GM18519 (cell line): ENCODE measurements at regions not wholly inside any gene's neighbourhood (a gene's known extent, or its start where the extent isn't known, plus 50 kb on each side); places are given as distances from the start of the nearest gene placed in this dataset.

ENCODE experiments used
- ATAC-seq: cut with Tn5 transposase; IDR thresholded peaks from one replicate; pipeline ENCODE4 v1.9.1; 2021; ENCODE audit warnings: mild to moderate bottlenecking, moderate library complexity; ENCODE audit not compliant: unreplicated experiment, low FRiP score

DNA sequence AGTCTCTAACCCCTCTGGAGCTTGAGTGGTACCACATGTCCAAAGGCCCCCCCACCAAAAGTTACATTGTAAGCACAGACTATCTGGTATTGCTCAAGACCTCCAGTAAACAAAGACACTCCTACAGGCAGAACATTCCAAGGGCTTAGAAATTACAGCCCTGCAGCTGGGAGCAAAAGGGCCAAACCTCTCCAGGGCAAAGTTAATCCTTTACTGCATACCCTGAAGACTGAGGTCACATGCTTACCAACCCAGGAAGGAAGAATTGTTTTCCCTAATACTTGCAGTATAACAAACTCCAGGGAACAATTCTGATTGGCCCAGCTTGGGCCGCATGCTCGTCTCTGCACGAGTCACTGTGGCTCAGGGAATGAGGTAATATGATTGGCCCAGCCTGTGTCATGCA, 266.1 kb upstream of the NR2F2 start:
- no peak for ATAC-seq

DNA sequence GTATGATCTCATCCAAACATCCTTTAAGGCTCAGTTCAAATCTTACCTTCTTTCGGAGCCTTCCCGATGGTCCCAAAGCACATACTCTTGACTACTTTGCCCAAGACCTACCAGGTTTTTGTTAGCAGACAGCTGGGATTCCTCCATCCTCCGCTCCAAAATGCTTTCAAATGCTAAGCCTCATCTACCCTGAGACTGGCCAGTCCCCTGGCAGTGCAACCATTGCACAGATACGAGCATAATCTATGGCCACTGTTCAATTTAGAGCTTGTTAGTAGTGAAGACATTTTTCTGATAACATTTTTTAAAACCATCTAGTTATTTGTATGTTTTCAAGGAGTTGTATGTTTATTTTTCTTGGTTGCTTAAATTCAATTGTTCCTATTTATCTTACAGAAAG, 264.4 kb upstream of the NR2F2 start:
- ATAC-seq, result no peak

DNA sequence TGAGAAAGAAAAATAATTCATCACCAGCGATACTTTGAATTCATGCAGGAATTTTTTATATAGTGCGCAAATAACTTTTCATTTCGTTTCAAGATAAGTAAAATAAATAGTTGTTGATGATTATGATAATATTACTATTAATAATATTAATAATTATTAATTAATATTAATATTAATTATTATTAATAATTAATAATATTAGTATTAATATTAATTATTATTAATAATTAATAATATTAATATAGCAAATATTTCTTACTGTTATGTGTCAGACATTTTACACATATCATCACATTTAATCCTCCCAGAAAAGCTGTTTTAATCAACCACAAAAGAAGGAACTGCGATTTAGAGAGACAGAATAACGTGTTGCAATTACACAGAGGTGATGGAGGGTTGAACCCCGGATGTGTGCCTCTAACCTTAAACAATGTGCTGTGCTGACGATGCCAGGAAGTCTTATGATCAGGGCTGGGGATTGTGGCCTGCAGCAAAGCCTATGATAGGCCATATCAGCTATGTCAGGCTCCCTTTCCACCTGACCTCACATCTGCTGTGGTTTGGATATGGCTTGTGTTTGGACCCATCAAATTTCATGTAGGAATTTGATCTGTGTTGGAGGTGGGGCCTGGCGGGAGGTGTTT, 263.5 kb upstream of the NR2F2 start:
- ATAC-seq, result no peak

DNA sequence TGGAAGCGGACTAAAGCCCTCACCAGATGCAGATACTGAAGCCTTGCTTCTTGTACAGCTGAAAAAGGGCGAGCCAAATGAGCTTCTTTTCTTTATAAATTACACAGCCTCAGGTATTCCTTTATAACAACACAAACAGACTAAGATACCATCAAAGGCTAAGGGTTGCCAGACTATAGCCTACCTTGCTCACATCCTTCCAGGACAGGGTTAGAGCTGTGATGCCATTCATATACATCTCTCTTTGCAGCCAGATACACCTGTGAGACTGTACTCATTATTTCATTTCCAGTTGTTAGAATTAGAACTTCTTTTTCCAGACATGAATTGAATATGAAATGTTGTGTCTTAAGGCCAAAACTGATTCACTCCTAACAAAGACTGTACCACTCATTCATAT, 262.8 kb upstream of the NR2F2 start:
- ATAC-seq, result no peak

DNA sequence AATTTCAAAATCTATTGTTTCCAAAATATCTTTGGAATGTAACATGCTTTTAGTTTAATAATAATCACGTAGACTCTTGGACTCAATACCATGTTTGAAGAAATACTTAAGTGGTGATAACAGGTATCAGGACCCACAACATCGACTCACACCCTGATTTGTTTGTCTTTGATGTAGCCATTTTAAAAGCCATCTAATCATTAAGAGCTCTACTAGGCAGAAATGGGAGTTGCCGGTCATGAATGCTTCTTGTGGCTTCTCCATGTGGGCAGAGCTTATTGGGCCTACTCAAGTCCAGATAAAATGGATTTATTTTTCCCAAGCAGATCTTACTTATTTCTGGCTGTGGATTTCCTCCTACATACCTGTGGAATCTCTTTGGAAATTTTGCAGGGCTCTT, 261.6 kb upstream of the NR2F2 start:
- no peak for ATAC-seq

DNA sequence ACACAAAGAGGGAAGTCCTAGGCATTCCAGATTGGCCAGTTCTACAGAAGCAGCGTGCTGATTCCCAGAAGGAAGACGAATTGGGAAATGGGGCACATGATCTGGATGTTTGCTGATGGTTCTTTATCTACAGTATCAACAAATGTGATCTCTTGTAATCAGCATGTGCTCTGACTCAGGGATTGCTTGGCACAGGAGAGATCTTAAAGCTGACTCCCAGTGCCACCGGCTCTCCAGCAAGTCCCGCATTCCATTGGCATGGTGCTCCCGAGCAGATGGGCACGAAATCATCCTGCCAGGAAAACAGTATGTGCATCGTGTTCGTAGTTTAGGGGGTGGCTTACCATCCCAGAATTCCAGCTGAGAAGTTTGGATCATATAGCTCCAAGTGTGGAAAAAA, 259.9 kb upstream of the NR2F2 start:
- no peak for ATAC-seq

DNA sequence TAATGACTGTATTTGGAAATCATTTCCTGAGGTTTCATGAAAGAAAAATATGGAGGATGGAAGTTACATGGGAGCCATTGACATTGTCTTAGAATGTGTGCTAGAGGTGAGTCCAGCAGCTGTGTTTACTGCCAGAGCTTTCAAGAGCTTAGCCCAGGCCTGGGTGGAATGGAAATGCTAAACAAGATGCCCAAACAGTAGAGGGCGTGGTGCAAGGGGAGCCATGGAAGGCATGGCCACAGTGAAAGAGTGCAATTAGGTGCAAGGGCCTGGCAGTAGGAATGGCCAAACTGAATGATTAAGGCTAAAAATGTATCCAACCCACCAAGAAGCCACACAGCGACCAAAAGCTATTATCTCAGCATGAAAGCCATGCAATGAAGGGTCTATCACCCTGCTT, 257.7 kb upstream of the NR2F2 start:
- ATAC-seq, result no peak

DNA sequence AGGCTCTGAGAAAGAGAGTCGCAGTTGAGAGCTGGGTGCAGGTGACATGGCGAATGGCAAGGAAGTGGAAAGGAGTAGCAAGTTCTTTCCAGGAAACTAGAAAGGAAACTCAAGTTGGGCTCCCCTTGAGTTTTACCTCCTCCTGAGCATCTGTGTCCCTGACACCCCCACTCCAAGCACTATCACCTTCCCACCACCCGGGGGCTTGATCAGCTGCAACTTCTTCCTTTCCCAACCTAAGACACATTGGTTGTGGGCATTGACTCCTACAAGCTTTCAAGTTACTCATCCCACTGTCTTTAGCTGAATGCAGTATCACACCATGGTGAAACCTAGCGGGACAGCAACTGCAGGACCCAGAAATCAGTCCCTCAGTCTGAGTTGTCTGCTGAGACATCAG, 256.6 kb upstream of the NR2F2 start:
- ATAC-seq, result no peak

DNA sequence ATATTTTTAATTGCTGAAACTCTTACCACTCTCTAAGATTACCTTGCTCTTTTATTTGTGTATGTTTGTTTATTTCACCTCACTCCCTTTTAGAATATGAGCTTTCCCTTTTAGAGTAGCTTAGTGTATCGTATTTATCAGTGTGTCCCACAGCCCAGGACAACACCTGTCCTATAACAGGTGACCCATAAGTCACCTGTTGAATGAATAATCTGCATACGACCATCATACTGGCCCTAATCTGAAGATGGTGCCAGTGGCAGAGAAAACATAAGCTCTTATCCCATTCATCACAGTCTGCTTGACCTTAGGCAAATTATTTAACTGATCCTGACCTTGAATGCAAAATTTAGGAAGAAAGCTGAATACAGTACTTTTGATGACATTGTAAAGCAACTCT, 254.6 kb upstream of the NR2F2 start:
- no peak for ATAC-seq

DNA sequence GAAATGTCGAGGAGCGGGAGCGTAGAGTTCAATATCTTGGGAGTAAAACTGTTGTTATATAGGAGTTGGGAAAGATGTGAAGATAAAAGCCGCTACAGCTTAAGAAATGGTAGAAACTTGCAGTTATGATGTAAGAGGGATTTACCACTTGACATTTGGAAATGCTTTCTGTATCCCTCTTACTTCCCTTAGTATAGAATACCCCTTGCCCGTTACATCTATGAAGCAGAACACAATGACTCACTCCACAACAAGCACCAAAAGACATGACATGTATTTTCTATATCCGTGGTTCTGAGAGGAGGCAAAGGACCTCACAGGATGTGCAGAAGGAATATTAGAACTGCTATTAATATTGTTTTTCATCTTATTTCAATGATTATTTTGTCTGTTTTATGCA, 254.2 kb upstream of the NR2F2 start:
- ATAC-seq, result no peak

DNA sequence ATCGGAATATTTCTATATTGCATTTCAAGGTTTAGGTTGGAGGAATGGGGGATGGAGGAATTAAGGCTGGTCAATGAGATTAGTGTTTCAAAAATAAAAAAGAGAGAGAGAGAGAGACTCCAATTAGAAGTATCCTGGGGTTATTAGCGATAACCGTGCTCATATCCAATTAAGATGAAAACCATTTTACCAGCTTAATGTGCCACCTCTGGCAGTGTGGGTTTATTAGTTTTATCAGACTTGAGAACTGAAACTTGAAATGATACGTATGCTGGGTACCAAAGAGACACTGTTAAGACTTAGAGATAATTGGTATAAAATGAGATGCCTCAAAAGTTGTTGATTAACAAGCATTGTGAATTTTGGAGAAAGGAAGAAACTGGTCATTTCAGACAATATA, 251.5 kb upstream of the NR2F2 start:
- ATAC-seq, result no peak

DNA sequence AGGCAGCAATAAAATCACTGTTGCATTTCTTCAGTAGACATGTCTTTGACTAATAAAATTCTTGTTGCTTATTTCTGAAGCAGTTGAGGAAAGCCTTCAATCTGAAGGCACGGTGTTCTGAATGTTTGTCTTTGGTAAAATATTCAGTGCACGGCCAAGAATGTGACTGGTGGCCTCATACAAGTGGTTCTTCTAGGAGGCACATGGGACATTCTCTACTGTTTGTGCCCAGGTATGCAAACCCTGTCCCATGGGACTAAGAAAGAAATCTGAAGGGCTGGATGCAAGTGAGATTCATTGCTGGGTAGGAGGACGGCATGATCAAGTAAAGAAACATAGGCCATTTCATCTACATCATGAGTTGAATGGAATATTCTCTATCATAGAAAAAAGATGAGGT, 250.6 kb upstream of the NR2F2 start:
- no peak for ATAC-seq

DNA sequence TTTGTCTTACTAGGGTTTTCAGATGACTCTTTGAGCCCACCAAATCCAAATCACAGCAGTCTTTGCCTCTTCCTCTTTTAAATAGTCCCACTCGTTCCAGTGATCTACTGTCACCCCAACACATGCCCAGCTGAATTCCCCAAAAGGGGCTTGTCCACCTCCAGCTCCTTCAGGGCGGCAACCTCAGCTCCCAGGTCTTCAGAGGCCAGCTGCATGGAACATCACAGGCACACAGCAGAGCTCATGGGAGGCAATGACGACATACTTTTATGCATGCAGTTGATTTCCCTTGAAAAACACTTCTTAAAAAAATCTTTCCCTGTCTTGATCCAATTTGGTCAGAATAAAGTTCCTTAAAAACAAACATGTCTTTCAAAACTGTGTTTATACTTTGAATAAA, 244.3 kb upstream of the NR2F2 start:
- ATAC-seq, result no peak

DNA sequence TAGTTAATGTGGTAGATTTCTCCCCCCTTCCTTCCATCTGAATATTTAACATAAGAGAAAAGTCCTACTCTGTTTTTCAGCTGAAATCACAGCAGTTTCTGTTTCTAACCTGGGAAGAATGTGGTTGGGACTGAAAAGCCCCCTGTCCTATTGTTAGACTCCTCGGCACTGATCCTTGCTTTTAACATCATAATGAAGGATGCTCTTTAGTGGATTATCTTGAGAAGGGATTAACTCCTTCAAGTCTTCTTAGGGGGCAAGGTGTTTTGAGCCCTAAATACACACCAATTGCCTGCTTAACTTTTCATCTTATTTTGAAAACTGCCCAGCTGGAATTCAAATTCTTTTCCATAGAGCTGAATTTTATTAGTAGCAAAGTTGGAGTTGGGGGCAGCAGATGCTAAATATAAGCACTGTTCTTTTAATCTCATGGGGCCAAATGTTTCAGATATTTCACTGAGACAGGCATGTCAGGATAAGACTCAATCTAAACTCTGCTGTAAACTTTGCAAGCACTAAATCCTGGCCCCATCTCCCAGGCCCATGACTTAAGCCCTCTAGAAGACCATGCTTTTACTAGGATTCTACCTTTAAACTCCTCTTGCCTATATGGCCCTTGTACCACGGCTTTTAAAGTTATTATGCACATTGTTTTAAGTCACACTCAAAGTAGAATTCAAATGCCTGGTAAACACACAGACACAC, 243.2 kb upstream of the NR2F2 start:
- ATAC-seq, result no peak

DNA sequence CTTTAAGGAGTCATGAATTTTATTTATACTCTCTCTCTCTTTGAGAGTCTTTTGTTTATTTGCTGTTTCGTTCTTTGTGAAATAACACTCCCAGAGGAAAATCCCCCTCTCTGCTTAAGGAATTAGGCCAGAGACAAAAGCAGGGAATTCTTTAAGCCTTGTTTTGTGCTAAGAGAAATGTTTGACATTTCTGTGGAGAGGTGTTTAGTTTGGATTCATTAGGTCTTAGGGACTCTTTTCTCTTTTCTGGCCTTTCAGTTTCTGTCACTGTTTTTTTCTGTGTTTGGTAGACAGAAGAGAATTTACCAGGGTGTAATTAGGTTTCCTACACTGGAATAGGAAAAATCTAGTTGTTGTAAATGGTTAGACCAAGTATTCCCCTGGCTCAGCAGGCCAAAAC, 241.8 kb upstream of the NR2F2 start:
- no peak for ATAC-seq

DNA sequence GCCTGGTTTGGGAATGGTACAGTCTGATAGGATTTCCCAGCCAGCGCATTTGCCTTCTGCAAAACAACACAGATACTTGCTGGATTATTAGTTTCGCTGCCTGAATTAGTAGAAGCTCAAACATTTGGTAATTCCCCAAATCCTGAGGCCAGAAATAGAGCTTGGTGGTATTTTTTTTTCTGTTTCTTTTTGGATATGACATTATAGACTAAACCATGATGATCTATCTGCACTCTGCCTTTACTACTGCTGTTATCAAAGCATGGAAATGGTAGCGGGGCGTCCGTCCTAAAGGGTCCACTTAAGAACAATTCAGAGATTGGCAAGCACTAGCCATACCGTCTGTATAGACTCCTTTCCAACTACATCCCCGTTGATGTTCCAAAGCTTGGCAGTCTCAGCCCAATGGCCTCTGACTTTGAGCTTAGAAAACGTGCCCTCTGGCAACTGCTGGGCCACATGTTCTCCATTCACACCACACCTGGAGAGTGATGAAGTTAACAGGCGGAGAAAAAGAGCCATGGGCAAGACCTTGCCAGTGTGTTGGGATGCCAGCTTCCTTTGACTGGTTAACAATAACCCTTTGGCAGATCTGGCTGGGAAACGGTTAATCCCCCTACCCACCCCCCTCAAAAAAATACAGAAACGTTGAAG, 241.0 kb upstream of the NR2F2 start:
- no peak for ATAC-seq

DNA sequence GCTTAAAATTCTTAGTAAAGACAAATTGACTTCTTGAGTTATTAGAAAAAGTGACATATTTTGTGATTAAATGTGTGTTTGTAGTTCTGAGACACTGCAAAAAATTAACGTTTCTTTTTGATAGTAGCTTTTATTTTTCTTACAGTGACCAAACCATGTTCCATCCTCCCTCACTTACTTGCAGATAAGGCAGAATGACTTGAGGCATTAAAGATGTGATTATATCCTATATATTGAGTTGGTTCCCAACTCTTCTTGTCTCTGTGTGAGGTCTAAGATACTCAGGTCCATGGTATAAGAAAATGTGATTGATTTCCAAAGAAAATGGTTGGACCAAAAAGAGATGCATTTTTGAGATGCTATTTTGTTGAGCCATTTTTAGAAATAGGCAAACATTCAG, 238.3 kb upstream of the NR2F2 start:
- no peak for ATAC-seq

DNA sequence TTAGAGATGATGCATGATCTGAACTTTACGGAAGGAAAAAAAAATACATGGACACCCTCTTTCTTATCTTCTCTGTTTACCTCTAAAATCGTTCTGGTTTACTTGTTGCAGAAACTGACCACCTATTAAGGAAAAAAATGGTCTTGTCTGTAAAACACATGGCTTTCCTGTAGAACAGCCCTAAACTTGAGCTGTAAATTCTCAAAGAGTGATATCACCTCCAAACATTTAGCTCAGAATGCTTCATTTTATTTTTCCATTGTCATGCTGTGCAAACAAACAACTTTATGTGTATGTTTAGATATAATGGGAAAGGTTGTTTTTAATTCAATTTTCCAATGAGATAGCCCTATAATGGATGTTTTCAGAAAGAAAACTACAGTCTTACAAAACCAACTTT, 237.4 kb upstream of the NR2F2 start:
- ATAC-seq, result no peak

DNA sequence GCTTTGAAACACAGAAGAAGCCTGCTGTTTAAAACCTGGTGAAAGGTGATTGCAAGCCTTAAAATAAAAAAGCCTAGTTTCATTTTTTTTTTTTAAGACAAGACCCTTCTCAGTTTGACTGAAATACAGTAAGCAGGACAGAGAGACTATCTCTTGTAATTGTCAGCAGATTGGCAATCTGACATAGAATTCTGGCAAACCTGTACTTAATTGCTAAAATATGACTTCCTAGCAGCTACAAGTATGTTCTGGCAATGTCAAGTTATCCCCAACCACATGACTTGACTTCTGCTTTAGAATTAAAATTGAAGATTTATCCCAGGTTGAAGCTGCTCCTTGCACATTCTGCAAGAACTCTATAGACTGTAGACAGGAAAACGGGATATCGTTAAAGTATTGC, 232.8 kb upstream of the NR2F2 start:
- no peak for ATAC-seq

DNA sequence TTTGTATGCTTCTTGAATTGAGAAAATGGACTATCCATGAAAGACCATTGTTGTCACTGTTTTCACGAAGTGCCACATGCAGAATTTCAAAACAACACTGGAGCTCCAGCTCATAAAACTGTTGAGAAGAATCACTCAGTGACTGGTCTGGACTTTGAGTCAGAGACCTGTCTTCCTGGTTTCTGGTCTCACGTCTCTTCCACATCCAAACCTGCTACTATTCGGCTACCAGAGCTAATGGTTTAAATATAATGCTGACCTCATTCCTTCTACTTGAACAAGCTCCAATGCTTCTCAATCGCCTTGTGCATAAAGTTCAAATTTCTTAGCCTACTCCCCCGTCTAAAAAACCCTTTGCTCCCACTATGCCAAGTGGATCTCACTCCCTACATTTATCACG, 227.9 kb upstream of the NR2F2 start:
- no peak for ATAC-seq

DNA sequence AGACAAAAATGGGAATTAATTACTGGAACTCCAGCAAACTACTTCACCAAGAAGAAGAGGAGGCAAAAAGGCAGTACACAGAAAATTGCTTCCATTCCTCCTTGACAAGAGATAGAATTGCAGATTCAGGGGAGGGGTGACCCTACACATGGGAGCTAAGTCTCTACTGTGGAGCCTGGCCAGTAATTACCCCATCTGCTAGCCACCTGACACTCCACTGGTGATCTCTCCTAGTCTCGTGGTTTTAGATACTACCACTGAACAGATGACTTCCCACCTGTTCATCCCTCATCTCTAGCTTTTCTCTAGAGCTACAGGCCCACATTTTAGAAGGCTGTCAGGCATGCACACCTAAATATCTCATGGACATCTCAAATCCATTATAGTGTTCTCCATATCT, 224.3 kb upstream of the NR2F2 start:
- no peak for ATAC-seq

DNA sequence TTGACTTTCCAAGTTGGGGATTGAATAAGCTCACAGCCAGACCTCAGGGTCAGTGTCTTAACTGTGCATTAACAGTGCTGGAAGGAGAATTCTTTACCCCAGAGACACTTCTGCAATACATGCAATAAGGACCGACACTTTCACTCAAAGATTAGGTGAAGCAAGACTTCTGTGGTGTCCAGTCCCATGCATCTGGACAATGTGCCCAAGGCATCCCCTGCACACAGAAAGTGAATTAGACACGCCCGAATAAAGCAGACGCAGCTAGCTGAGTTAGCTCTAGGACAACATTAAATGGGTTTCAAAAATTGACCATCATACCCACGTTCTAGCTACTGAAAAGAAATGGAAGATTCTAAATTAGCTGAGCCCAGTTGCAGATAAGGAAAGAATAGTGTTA, 223.9 kb upstream of the NR2F2 start:
- ATAC-seq, result no peak
